ENCODE measurements at regions not wholly inside any gene's neighbourhood (a gene's known extent, or its start where the extent isn't known, plus 50 kb on each side); places are given as distances from the start of the nearest gene placed in this dataset.

- no peak for TF ChIP-seq ZBTB33 (IDR thresholded peaks at IDR 0.05; ENCODE audit: borderline replicate concordance, low read depth)
- TF ChIP-seq TAF1 (IDR thresholded peaks at IDR 0.05; ENCODE audit: borderline replicate concordance, low read depth, low read length), result no peak
- TF ChIP-seq CTCF (IDR thresholded peaks at IDR 0.05), result no peak
- no peak for TF ChIP-seq POLR2AphosphoS5 (IDR thresholded peaks at IDR 0.05; ENCODE audit: low read depth, low read length)
- TF ChIP-seq RCOR1 (IDR thresholded peaks at IDR 0.05; ENCODE audit: low read length), result no peak
- no peak for TF ChIP-seq JUND (IDR thresholded peaks at IDR 0.05)
- no peak for TF ChIP-seq USF2 (IDR thresholded peaks at IDR 0.05; ENCODE audit: borderline replicate concordance, low read depth, low read length)
- TF ChIP-seq RAD21 (IDR thresholded peaks at IDR 0.05; ENCODE audit: low read length), result no peak
- no peak for TF ChIP-seq RXRA (IDR thresholded peaks at IDR 0.05; ENCODE audit: borderline replicate concordance, low read depth)
These were observed 105.5 kb downstream of the CRYAA start for GRCh38 chr21:43274022-43274945.

Data from SK-N-SH (cell line).